ENCODE measurements at regions not wholly inside any gene's neighbourhood (a gene's known extent, or its start where the extent isn't known, plus 50 kb on each side); places are given as distances from the start of the nearest gene placed in this dataset.

DNA sequence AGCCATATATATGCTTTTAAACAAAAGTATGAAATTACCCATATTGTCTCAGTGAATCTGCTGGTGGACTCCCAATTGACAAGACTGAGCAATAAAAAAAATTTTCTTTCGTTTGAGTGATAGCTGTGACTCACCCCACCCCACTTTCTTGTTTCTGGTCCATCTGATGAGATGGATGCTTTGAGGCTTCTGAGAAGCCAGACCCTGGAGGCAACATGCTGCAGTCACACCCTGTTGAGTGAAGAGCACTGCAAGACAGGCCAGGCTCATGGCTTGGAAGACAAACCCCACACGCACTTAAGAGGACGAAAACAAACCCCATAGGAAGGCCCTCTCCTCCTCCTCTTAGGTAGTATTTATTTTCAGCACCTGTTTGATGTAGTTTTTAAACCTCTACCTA lies 276.0 kb upstream of the TTC14 start (continued):
- TF ChIP-seq, protein P1, sequence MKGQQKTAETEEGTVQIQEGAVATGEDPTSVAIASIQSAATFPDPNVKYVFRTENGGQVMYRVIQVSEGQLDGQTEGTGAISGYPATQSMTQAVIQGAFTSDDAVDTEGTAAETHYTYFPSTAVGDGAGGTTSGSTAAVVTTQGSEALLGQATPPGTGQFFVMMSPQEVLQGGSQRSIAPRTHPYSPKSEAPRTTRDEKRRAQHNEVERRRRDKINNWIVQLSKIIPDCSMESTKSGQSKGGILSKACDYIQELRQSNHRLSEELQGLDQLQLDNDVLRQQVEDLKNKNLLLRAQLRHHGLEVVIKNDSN (IDR thresholded peaks at IDR 0.05; ENCODE audit: borderline replicate concordance, low read depth) = no peak
- no peak for TF ChIP-seq FOSL2 (IDR thresholded peaks at IDR 0.05; ENCODE audit: borderline replicate concordance, low read depth)
- TF ChIP-seq, protein P2, sequence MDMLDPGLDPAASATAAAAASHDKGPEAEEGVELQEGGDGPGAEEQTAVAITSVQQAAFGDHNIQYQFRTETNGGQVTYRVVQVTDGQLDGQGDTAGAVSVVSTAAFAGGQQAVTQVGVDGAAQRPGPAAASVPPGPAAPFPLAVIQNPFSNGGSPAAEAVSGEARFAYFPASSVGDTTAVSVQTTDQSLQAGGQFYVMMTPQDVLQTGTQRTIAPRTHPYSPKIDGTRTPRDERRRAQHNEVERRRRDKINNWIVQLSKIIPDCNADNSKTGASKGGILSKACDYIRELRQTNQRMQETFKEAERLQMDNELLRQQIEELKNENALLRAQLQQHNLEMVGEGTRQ (IDR thresholded peaks at IDR 0.05; ENCODE audit: borderline replicate concordance, low read depth, low read length) = no peak
- TF ChIP-seq, protein P3, sequence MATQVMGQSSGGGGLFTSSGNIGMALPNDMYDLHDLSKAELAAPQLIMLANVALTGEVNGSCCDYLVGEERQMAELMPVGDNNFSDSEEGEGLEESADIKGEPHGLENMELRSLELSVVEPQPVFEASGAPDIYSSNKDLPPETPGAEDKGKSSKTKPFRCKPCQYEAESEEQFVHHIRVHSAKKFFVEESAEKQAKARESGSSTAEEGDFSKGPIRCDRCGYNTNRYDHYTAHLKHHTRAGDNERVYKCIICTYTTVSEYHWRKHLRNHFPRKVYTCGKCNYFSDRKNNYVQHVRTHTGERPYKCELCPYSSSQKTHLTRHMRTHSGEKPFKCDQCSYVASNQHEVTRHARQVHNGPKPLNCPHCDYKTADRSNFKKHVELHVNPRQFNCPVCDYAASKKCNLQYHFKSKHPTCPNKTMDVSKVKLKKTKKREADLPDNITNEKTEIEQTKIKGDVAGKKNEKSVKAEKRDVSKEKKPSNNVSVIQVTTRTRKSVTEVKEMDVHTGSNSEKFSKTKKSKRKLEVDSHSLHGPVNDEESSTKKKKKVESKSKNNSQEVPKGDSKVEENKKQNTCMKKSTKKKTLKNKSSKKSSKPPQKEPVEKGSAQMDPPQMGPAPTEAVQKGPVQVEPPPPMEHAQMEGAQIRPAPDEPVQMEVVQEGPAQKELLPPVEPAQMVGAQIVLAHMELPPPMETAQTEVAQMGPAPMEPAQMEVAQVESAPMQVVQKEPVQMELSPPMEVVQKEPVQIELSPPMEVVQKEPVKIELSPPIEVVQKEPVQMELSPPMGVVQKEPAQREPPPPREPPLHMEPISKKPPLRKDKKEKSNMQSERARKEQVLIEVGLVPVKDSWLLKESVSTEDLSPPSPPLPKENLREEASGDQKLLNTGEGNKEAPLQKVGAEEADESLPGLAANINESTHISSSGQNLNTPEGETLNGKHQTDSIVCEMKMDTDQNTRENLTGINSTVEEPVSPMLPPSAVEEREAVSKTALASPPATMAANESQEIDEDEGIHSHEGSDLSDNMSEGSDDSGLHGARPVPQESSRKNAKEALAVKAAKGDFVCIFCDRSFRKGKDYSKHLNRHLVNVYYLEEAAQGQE (IDR thresholded peaks at IDR 0.05; ENCODE audit: low read depth, low read length) = no peak
- no peak for TF ChIP-seq RAD21 (IDR thresholded peaks at IDR 0.05; ENCODE audit: low read length)

DNA sequence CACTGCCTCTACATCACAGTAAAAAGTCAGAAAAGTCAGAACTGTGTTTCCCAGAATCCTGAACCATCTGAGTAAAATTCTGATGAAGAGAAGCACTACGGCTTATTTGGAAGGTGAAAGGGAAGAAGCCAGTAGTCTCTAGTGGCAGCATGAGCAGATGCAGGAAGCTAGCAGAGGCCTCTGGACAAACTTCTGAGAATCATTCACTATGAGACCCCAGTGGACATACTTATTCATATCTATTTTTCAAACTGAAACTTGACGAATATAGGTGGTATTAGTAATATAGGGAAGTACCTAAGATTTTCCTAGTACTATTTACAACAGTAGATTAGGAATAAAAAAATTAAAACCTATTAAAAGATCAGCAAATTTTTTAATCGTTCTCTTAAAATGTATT lies 272.8 kb upstream of the TTC14 start:
- H3K4me1 ChIP-seq (ENCODE audit: control insufficient read depth in 1 of 2, insufficient read depth in 2 of 2, low read depth in 1 of 2, low read length in 1 of 2) = no peaks in the 10 kb centered on the region
- no peaks in the 10 kb centered on the region for H3K9me3 ChIP-seq
- no peaks in the 10 kb centered on the region for H4K20me1 ChIP-seq (ENCODE audit: insufficient read depth)

More for the DNA sequence above, 272.8 kb upstream of the TTC14 start:
- Histone ChIP-seq H2AFZ (ENCODE audit: low read depth) (no peak overlapping the region), H3K4me3 (ENCODE audit: low read depth in 2 of 2, low read length in 1 of 2) (no peak overlapping the region), H3K27me3 (ENCODE audit: insufficient read depth) (no peaks in the 10 kb centered on the region), H3K9me2 (no peaks in the 10 kb centered on the region), H3K4me2 (no peak overlapping the region), H3K27ac (ENCODE audit: low read depth in 2 of 2, low read length in 1 of 2) (no peak overlapping the region), H3K36me3 (replicated peaks in 1 of 2; ENCODE audit: control insufficient read depth in 1 of 2, insufficient read depth in 2 of 2, low read length in 1 of 2) (no peaks in the 10 kb centered on the region), H3F3A (replicated peaks; ENCODE audit: insufficient read depth) (no peaks in the 10 kb centered on the region), H3K9ac (no peak overlapping the region), H3K79me2 (ENCODE audit: insufficient read depth) (no peaks in the 10 kb centered on the region)
- DNase-seq = no peak
- 48% methylated on average over 3 of the region's 3 CpGs for WGBS (ENCODE audit: low lambda C conversion rate)
- POLR2A ChIA-PET = no interaction called here
- TF ChIP-seq FOXM1 (IDR thresholded peaks at IDR 0.05; ENCODE audit: low read depth) (no peak), TAF1 (IDR thresholded peaks at IDR 0.05; ENCODE audit: borderline replicate concordance, low read depth, low read length) (no peak), EP300 (IDR thresholded peaks at IDR 0.05; ENCODE audit: borderline replicate concordance in 1 of 2, low read depth in 1 of 2, low read length in 1 of 2) (no peak), RFX5 (IDR thresholded peaks at IDR 0.05; ENCODE audit: low read length) (no peak), GABPA (IDR thresholded peaks at IDR 0.05; ENCODE audit: low read depth) (no peak), RCOR1 (IDR thresholded peaks at IDR 0.05; ENCODE audit: low read length) (no peak), ELF1 (IDR thresholded peaks at IDR 0.05) (no peak), RAD21 (IDR thresholded peaks at IDR 0.05; ENCODE audit: low read length) (no peak), TEAD4 (IDR thresholded peaks at IDR 0.05; ENCODE audit: borderline replicate concordance, insufficient read depth) (no peak), FOXJ3 (CRISPR knock-in tag; IDR thresholded peaks at IDR 0.05) (no peak), MEF2A (IDR thresholded peaks at IDR 0.05; ENCODE audit: borderline replicate concordance, low read depth) (no peak), SMC3 (IDR thresholded peaks at IDR 0.05; ENCODE audit: low read depth, low read length) (no peak), GATA2 (CRISPR knock-in tag; IDR thresholded peaks at IDR 0.05) (no peak)
- TF ChIP-seq, protein P4, sequence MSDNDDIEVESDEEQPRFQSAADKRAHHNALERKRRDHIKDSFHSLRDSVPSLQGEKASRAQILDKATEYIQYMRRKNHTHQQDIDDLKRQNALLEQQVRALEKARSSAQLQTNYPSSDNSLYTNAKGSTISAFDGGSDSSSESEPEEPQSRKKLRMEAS (IDR thresholded peaks at IDR 0.05; ENCODE audit: low read depth) = no peak
- TF ChIP-seq, protein P1 (IDR thresholded peaks at IDR 0.05; ENCODE audit: borderline replicate concordance, low read depth) = no peak
- TF ChIP-seq, protein P2 (IDR thresholded peaks at IDR 0.05; ENCODE audit: borderline replicate concordance, low read depth, low read length) = no peak
- TF ChIP-seq, protein P3 (IDR thresholded peaks at IDR 0.05; ENCODE audit: low read depth, low read length) = no peak
- CTCF ChIA-PET = no interaction called here

Data from SK-N-SH (cell line).